ENCODE measurements at regions not wholly inside any gene's neighbourhood (a gene's known extent, or its start where the extent isn't known, plus 50 kb on each side); places are given as distances from the start of the nearest gene placed in this dataset.

DNA sequence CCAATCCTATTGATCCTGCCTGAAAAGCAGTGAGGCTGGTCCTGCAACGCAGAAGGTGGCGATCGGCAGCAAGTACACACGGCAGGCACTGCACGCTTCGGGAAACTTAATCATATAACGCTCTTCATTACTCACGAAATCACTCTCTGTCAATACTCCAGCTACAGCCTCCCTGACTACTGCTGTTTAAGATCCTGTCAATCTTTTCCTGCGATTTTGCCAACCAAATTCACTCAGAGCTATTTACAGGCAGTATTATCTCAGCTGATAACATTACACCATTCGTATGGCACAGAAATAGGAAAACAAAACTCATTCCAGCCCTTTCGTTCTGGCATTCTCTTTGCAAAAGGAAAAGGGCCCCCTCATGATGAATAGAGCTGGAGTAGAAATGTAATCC is 262.4 kb upstream of the CDH8 start:
- Histone ChIP-seq H3K36me3 (ENCODE audit: low read depth, missing control alignments) (no peaks in the 10 kb centered on the region), H3K27me3 (no peaks in the 10 kb centered on the region), H3K9me3 (no peaks in the 10 kb centered on the region), H3K4me1 (no peaks in the 10 kb centered on the region), H3K27ac (no peak overlapping the region), H3K4me3 (no peak overlapping the region)
- intact Hi-C loops (cut with DNase I; ENCODE audit: low total_unique reads): no loop called here
- no peak for TF ChIP-seq POLR2A (IDR thresholded peaks at IDR 0.05)
- TF ChIP-seq, protein P1, sequence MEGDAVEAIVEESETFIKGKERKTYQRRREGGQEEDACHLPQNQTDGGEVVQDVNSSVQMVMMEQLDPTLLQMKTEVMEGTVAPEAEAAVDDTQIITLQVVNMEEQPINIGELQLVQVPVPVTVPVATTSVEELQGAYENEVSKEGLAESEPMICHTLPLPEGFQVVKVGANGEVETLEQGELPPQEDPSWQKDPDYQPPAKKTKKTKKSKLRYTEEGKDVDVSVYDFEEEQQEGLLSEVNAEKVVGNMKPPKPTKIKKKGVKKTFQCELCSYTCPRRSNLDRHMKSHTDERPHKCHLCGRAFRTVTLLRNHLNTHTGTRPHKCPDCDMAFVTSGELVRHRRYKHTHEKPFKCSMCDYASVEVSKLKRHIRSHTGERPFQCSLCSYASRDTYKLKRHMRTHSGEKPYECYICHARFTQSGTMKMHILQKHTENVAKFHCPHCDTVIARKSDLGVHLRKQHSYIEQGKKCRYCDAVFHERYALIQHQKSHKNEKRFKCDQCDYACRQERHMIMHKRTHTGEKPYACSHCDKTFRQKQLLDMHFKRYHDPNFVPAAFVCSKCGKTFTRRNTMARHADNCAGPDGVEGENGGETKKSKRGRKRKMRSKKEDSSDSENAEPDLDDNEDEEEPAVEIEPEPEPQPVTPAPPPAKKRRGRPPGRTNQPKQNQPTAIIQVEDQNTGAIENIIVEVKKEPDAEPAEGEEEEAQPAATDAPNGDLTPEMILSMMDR (IDR thresholded peaks at IDR 0.05): no peak
- no peak for DNase-seq
- WGBS, 2 donors: 56 to 58% methylated on average over 11 of the region's 11 CpGs

DNA sequence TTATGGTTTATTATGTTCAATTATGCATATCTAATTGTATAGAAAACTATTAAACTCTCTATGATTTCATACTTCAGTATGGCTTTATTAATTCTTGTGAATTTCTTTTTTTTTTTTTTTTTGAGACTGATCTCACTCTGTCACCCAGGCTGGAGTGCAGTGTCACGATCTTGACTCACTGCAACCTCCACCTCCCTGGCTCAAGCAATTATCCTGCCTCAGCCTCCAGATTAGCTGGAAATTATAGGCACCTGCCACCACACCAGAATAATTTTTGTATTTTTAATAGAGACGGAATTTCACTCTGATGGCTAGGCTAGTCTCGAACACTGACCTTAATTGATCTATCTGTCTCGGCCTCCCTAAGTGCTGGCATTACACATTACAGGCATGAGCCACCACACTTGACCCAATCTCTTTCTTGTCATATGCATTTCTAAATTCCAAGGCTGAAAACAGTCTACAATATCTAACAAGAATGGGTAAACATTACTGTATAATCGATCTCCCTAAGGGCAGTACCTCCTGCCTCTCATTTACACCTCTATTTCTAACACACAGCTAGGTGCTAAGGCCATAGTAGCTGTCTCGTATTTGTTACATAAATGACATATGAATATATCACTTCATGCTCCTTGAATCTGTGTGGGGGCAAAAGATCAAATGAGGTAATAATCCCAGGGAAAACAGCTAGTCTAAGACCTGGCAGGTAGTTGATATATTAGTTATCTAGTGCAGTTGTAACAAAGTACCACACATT is 258.2 kb upstream of the CDH8 start:
- Histone ChIP-seq H3K36me3 (ENCODE audit: low read depth, missing control alignments) (no peaks in the 10 kb centered on the region), H3K4me3 (no peak overlapping the region), H3K4me1 (no peaks in the 10 kb centered on the region), H3K27me3 (no peaks in the 10 kb centered on the region), H3K9me3 (no peaks in the 10 kb centered on the region), H3K27ac (no peak overlapping the region)
- intact Hi-C loops (cut with DNase I; ENCODE audit: low total_unique reads): no loop called here
- 80 to 84% methylated on average over 6 of the region's 6 CpGs for WGBS, 2 donors
- DNase-seq: no peak
- no peak for TF ChIP-seq POLR2A (IDR thresholded peaks at IDR 0.05)
- TF ChIP-seq, protein P1 (IDR thresholded peaks at IDR 0.05): no peak

DNA sequence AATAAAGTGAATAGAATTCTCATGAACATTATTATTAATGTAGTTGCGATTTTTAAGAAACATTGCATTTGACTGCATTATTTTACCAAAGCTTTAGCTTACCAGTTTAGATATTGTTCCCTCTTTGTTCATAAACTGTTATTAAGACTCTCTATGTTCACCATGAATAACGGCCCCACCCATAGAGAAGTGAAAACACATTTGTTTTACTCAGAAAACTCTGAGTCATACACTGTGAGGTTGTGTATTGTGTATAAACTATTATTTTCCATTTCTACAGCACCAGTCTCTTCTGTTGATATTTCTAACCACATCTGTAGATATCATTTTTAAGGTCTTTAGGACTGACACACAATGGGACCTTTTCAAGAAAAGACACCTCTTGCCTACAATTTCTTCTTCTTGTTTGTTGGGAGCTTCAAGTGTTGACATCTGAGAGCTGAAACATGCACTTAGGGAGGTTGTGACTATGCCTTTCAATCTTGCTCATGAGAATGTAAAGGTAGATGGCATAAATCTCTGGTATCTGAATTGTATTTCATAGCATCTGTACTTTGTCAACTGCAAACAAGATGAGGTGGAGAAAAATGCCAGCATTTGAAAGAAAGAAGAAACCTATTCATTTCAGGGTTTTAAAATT is 252.9 kb upstream of the CDH8 start:
- no peak overlapping the region for H3K27ac ChIP-seq
- no peaks in the 10 kb centered on the region for H3K4me1 ChIP-seq
- H3K36me3 ChIP-seq (ENCODE audit: low read depth, missing control alignments): no peaks in the 10 kb centered on the region
- no peak for DNase-seq
- no peak overlapping the region for H3K4me3 ChIP-seq
- H3K27me3 ChIP-seq: no peaks in the 10 kb centered on the region
- H3K9me3 ChIP-seq: no peaks in the 10 kb centered on the region
- WGBS, 2 donors: 47 to 91% methylated on average over 2 of the region's 2 CpGs
- intact Hi-C loops (cut with DNase I; ENCODE audit: low total_unique reads): no loop called here
- no peak for TF ChIP-seq POLR2A (IDR thresholded peaks at IDR 0.05)
- TF ChIP-seq, protein P1 (IDR thresholded peaks at IDR 0.05): no peak

DNA sequence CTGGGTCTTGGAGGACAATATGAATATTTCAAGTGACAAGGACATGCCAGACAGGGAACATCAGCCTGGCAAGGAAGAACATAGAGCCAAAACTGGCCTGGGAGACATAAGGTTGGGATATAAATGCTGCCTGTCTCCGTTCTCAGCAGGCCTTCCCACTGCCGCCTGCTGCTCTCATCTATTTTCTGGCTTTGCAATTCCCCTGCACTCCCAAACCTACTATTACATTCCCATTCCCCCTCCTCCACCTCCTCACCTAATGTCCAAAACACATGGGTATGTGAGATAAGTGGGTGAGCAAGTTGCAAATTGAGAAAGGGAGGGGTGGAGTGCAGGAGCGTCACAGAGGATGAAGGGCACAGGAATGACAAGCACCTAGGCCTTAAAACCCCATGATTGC is 244.3 kb upstream of the CDH8 start:
- WGBS, 2 donors: 73 to 85% methylated on average over 3 of the region's 3 CpGs
- H3K4me1 ChIP-seq: no peaks in the 10 kb centered on the region

More for the DNA sequence above, 244.3 kb upstream of the CDH8 start:
- Histone ChIP-seq H3K36me3 (ENCODE audit: low read depth, missing control alignments) (no peaks in the 10 kb centered on the region), H3K9me3 (no peaks in the 10 kb centered on the region), H3K27ac (no peak overlapping the region), H3K27me3 (no peaks in the 10 kb centered on the region), H3K4me3 (no peak overlapping the region)
- TF ChIP-seq, protein P1 (IDR thresholded peaks at IDR 0.05): no peak
- TF ChIP-seq POLR2A (IDR thresholded peaks at IDR 0.05): no peak
- intact Hi-C loops (cut with DNase I; ENCODE audit: low total_unique reads): no loop called here
- DNase-seq: no peak

Data from testis (tissue), 2 donors.